ENCODE measurements at regions not wholly inside any gene's neighbourhood (a gene's known extent, or its start where the extent isn't known, plus 50 kb on each side); places are given as distances from the start of the nearest gene placed in this dataset.
"Not testable (repeated sequence)": the region's sequence is repeated elsewhere in the genome, so short reads cannot be mapped to it uniquely, and the experiment has no call there.

GRCh38 chr22:22771696-22772377 is 115.8 kb upstream of the IGLL5 start:
- Mint-ChIP-seq H3K27ac (no peak overlapping the region), H3K27me3 (peaks cover 57% of the 10 kb centered on the region), H3K4me1 (ENCODE audit: unreplicated experiment) (no peaks in the 10 kb centered on the region), H3K9me3 (no peaks in the 10 kb centered on the region), H3K4me3 (no peak overlapping the region), H3K36me3 (no peaks in the 10 kb centered on the region)
- no peak for TF ChIP-seq CTCF (conservative IDR thresholded peaks at IDR 0.05)
- peak; percentile 58 for DNase-seq (ENCODE audit: extremely low spot score, unreplicated experiment)

GRCh38 chr22:22772396-22772795 is 115.2 kb upstream of the IGLL5 start:
- no peak for TF ChIP-seq CTCF (conservative IDR thresholded peaks at IDR 0.05)
- Mint-ChIP-seq H3K4me3 (no peak overlapping the region), H3K27me3 (peaks cover 54% of the 10 kb centered on the region), H3K4me1 (ENCODE audit: unreplicated experiment) (no peaks in the 10 kb centered on the region), H3K27ac (no peak overlapping the region), H3K9me3 (no peaks in the 10 kb centered on the region), H3K36me3 (no peaks in the 10 kb centered on the region)
- peak; percentile 47 for DNase-seq (ENCODE audit: extremely low spot score, unreplicated experiment)

- H3K27me3 Mint-ChIP-seq: peaks cover 52% of the 10 kb centered on the region
- peak; percentile 29 for DNase-seq (ENCODE audit: extremely low spot score, unreplicated experiment)
- no peaks in the 10 kb centered on the region for H3K9me3 Mint-ChIP-seq
- no peak for TF ChIP-seq CTCF (conservative IDR thresholded peaks at IDR 0.05)
- H3K4me1 Mint-ChIP-seq (ENCODE audit: unreplicated experiment): no peaks in the 10 kb centered on the region
- H3K4me3 Mint-ChIP-seq: no peak overlapping the region
- no peak overlapping the region for H3K27ac Mint-ChIP-seq
- H3K36me3 Mint-ChIP-seq: no peaks in the 10 kb centered on the region
Observed at GRCh38 chr22:22772883-22773282, 114.7 kb upstream of the IGLL5 start.

GRCh38 chr22:22773427-22773826 is 114.2 kb upstream of the IGLL5 start:
- DNase-seq (ENCODE audit: extremely low spot score, unreplicated experiment): no peak
- H3K36me3 Mint-ChIP-seq: no peaks in the 10 kb centered on the region
- H3K27ac Mint-ChIP-seq: no peak overlapping the region
- no peaks in the 10 kb centered on the region for H3K4me1 Mint-ChIP-seq (ENCODE audit: unreplicated experiment)
- no peak overlapping the region for H3K4me3 Mint-ChIP-seq
- H3K9me3 Mint-ChIP-seq: no peaks in the 10 kb centered on the region
- peaks cover 46% of the 10 kb centered on the region for H3K27me3 Mint-ChIP-seq
- no peak for TF ChIP-seq CTCF (conservative IDR thresholded peaks at IDR 0.05)

- Mint-ChIP-seq H3K27ac (no peak overlapping the region), H3K27me3 (peaks cover 40% of the 10 kb centered on the region), H3K36me3 (no peaks in the 10 kb centered on the region), H3K9me3 (no peaks in the 10 kb centered on the region), H3K4me1 (ENCODE audit: unreplicated experiment) (no peaks in the 10 kb centered on the region), H3K4me3 (no peak overlapping the region)
- DNase-seq (ENCODE audit: extremely low spot score, unreplicated experiment): peak; percentile 25
- TF ChIP-seq CTCF (conservative IDR thresholded peaks at IDR 0.05): no peak
Observed at GRCh38 chr22:22773979-22774604, 113.5 kb upstream of the IGLL5 start.

GRCh38 chr22:22774762-22775161 is 112.9 kb upstream of the IGLL5 start:
- H3K9me3 Mint-ChIP-seq; DNase-seq (ENCODE audit: extremely low spot score, unreplicated experiment); H3K36me3 Mint-ChIP-seq; H3K4me1 Mint-ChIP-seq (ENCODE audit: unreplicated experiment); H3K27ac Mint-ChIP-seq; H3K4me3 Mint-ChIP-seq: not testable (repeated sequence)
- H3K27me3 Mint-ChIP-seq: peaks cover 33% of the 10 kb centered on the region
